K562 (cell line): ENCODE measurements at regions not wholly inside any gene's neighbourhood (a gene's known extent, or its start where the extent isn't known, plus 50 kb on each side); places are given as distances from the start of the nearest gene placed in this dataset.

Source experiments
- ATAC-seq: fragments of 200-7000 bp; cut with Tn5 transposase; 3 replicates; pipeline ENCODE4 v1.9.1; 2020; ENCODE audit warnings: moderate library complexity
- BruUV-seq: library from RNA; stranded (reverse); fragments of 400-500 nt; replicated peaks from 2 replicates; lab custom pipeline; 2021; lab: Mats Ljungman, UMichigan
- CTCF ChIA-PET: fragments of 300-600 bp; formaldehyde crosslinking; extraction: SDS; loops from one replicate; lab custom pipeline; 2021; ENCODE audit warnings: low intra/inter-chr PET ratio; lab: Yijun Ruan, JAX
- POLR2A ChIA-PET: fragments of 300-600, 350-650 bp; sonication (Branson Sonifier 250); formaldehyde crosslinking; extraction: SDS; loops from one replicate; lab custom pipeline; 2021; ENCODE audit warnings: antibody characterized with exemption, inconsistent platforms; lab: Yijun Ruan, JAX
- DNase-seq, 4 experiments: peaks; one replicate each; pipeline versions ENCODE4 v3.0.0 to v3.0.0-alpha.2; 2011 to 2018; ENCODE audit warnings: low spot score in 3 of 4, mixed read lengths in 3 of 4; ENCODE audit errors: extremely low read depth in 1 of 4
- FAIRE-seq: peaks from 2 replicates; lab custom pipeline; 2011; peaks lifted over from hg19 to GRCh38; lab: Jason Lieb, UNC
- H2AFZ ChIP-seq: 2 replicates; pipeline ENCODE4 v1.6.0; 2011; ENCODE audit warnings: low read depth, low read length, control low read depth, inconsistent platforms
- H3K27ac ChIP-seq: fragments of 200-600 bp; 3 replicates; pipeline ENCODE4 v1.8.0; 2011; ENCODE audit warnings: low read depth, mild to moderate bottlenecking, control low read depth, inconsistent platforms, low read length, moderate library complexity, mixed read lengths; ENCODE audit errors: extremely low read depth
- H3K27me3 ChIP-seq, 2 experiments: fragments of 300-600 bp in 1 of 2; 2 replicates in 1 of 2; 3 replicates in 1 of 2; pipeline versions ENCODE4 v1.6.0 to v1.8.0; 2011; ENCODE audit warnings: inconsistent platforms in 2 of 2, low read length in 2 of 2, mild to moderate bottlenecking in 1 of 2, mixed read lengths in 1 of 2, moderate library complexity in 1 of 2; ENCODE audit not compliant: control insufficient read depth in 2 of 2, insufficient read depth in 2 of 2
- H3K36me3 ChIP-seq: fragments of 300-600 bp; 3 replicates; pipeline ENCODE4 v1.8.0; 2011; ENCODE audit warnings: mild to moderate bottlenecking, low read length, inconsistent platforms; ENCODE audit not compliant: control insufficient read depth, insufficient read depth
- H3K4me1 ChIP-seq, 2 experiments: fragments of 200-600 bp in 1 of 2; replicated peaks in 1 of 2; 2 replicates in 1 of 2; 3 replicates in 1 of 2; pipeline versions ENCODE4 v1.5.1 to v1.8.0; 2011; ENCODE audit warnings: inconsistent platforms in 2 of 2, low read length in 2 of 2, mild to moderate bottlenecking in 1 of 2, mixed read lengths in 1 of 2, moderate library complexity in 1 of 2; ENCODE audit not compliant: control insufficient read depth in 2 of 2, insufficient read depth in 2 of 2
- H3K4me2 ChIP-seq: 2 replicates; pipeline ENCODE4 v1.6.1; 2011; ENCODE audit warnings: low read length, control low read depth, inconsistent platforms, mixed read lengths; ENCODE audit not compliant: insufficient read depth
- H3K4me3 ChIP-seq: fragments of 200-600 bp; sonication (generic), shearing (Covaris generic); 2 replicates; pipeline ENCODE4 v1.5.1; 2016; ENCODE audit warnings: control low read depth, inconsistent platforms
- H3K79me2 ChIP-seq: fragments of 200-600 bp; 3 replicates; pipeline ENCODE4 v1.8.0; 2011; ENCODE audit warnings: low read length, inconsistent platforms; ENCODE audit not compliant: control insufficient read depth, insufficient read depth
- H3K9ac ChIP-seq, 2 experiments: 2 replicates each; pipeline versions ENCODE4 v1.6.0 to v1.6.1; 2011; ENCODE audit warnings: low read depth in 2 of 2, low read length in 2 of 2, control low read depth in 1 of 2, inconsistent platforms in 1 of 2, mild to moderate bottlenecking in 1 of 2, mixed read lengths in 1 of 2; ENCODE audit not compliant: insufficient read depth in 1 of 2
- H3K9me1 ChIP-seq: one replicate; pipeline ENCODE4 v1.6.0; 2011; ENCODE audit warnings: inconsistent platforms, mild to moderate bottlenecking, low read length, moderate library complexity; ENCODE audit not compliant: control insufficient read depth, insufficient read depth
- H3K9me3 ChIP-seq: replicated peaks from 2 replicates; pipeline ENCODE4 v1.5.1; 2011; ENCODE audit warnings: low read depth, low read length, inconsistent platforms; ENCODE audit not compliant: control insufficient read depth, insufficient read depth
- H4K20me1 ChIP-seq: replicated peaks from 2 replicates; pipeline ENCODE4 v1.6.1; 2011; ENCODE audit warnings: low read length, inconsistent platforms, mixed read lengths; ENCODE audit not compliant: control insufficient read depth, insufficient read depth
- ELF2 ChIP-seq: fragments of 250-450 bp; sonication (Bioruptor Pico); IDR thresholded peaks from 2 replicates; pipeline ENCODE4 v1.5.0; 2021; ENCODE audit warnings: mild to moderate bottlenecking
- HDAC8 ChIP-seq: fragments of 450-650 bp; IDR thresholded peaks from 2 replicates; pipeline ENCODE4 v1.6.1; 2016; ENCODE audit warnings: mild to moderate bottlenecking, missing genetic modification characterization, moderate library complexity, missing compliant biosample characterization
- HSF4 ChIP-seq: fragments of 250-450 bp; sonication (Bioruptor Pico); IDR thresholded peaks from 2 replicates; pipeline ENCODE4 v2.1.2; 2022; ENCODE audit warnings: mild to moderate bottlenecking, moderate library complexity, borderline replicate concordance
- NR1H2 ChIP-seq: sonication (generic); formaldehyde crosslinking; IDR thresholded peaks from 2 replicates; pipeline ENCODE4 v1.4.0; 2020; ENCODE audit warnings: mild to moderate bottlenecking, missing genetic modification reagents
- ZBTB49 ChIP-seq: sonication (generic); formaldehyde crosslinking; IDR thresholded peaks from 2 replicates; pipeline ENCODE4 v1.8.0; 2022; ENCODE audit warnings: missing genetic modification reagents, mild to moderate bottlenecking, borderline replicate concordance
- ZNF146 ChIP-seq: IDR thresholded peaks from one replicate; pipeline ENCODE4 v1.6.1; 2018; ENCODE audit warnings: missing compliant biosample characterization; ENCODE audit not compliant: unreplicated experiment
- ZNF282 ChIP-seq: sonication (generic); formaldehyde crosslinking; IDR thresholded peaks from 2 replicates; pipeline ENCODE4 v1.8.1; 2023; ENCODE audit warnings: missing genetic modification reagents
- WGBS: fragments of 100-300 bp; shearing (Covaris generic); methylation state at CpG from one replicate; pipeline ENCODE4 v1.1.6; 2016; ENCODE audit warnings: low coverage, mixed read lengths; ENCODE audit not compliant: insufficient coverage; ENCODE audit errors: missing lambda C conversion rate; 5-methylcytosine and 5-hydroxymethylcytosine counted together
- in situ Hi-C: fragments of 300-500 bp; cut with MboI; formaldehyde crosslinking; loops from 4 replicates; pipeline ENCODE4 v1.15.0; 2018; ENCODE audit warnings: inconsistent platforms, mixed read lengths
- intact Hi-C: fragments of 100-400 bp; cut with micrococcal nuclease; formaldehyde crosslinking; loops from 2 replicates; pipeline ENCODE4 v1.14.2; 2022
- TF ChIP-seq, protein P1 (sequence below): fragments of 250-450 bp; sonication (Bioruptor Pico); IDR thresholded peaks from 2 replicates; pipeline ENCODE4 v1.9.0; 2021; ENCODE audit warnings: mild to moderate bottlenecking, inconsistent platforms
- TF ChIP-seq, protein P2 (sequence below): fragments of 450-650 bp; IDR thresholded peaks from 2 replicates; pipeline ENCODE4 v1.6.1; 2014; ENCODE audit warnings: low read depth, mild to moderate bottlenecking, moderate library complexity, borderline replicate concordance

DNA sequence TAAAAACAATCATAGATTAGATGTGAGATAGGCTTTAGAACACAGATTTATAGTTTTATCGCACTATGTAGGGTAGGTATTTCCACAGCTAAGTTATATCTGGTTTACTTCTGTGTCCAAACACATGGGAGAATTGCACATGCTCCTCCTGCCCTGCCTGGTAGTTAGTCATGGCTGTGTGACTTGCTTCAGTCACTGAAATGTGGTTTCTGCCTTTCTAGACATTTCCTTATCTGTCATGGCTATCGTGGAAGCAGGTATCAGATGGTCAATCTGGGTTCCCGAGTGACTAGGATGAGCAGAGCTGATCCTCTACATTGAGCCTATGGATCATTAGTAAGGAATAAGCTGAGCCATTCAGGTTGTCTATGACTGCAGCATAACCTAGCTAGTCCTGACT lies 117.8 kb upstream of the GMDS start:
- DNase-seq (no peak), FAIRE-seq (no peak), ATAC-seq (no peak)
- no peak overlapping the region for H2AFZ ChIP-seq
- no peaks in the 10 kb centered on the region for H3K9me1 ChIP-seq
- no peaks in the 10 kb centered on the region for H3K36me3 ChIP-seq
- H3K9ac ChIP-seq: no peak overlapping the region
- H3K79me2 ChIP-seq: no peaks in the 10 kb centered on the region
- H3K4me2 ChIP-seq: no peak overlapping the region
- no peak for TF ChIP-seq NR1H2
- TF ChIP-seq, protein P1, sequence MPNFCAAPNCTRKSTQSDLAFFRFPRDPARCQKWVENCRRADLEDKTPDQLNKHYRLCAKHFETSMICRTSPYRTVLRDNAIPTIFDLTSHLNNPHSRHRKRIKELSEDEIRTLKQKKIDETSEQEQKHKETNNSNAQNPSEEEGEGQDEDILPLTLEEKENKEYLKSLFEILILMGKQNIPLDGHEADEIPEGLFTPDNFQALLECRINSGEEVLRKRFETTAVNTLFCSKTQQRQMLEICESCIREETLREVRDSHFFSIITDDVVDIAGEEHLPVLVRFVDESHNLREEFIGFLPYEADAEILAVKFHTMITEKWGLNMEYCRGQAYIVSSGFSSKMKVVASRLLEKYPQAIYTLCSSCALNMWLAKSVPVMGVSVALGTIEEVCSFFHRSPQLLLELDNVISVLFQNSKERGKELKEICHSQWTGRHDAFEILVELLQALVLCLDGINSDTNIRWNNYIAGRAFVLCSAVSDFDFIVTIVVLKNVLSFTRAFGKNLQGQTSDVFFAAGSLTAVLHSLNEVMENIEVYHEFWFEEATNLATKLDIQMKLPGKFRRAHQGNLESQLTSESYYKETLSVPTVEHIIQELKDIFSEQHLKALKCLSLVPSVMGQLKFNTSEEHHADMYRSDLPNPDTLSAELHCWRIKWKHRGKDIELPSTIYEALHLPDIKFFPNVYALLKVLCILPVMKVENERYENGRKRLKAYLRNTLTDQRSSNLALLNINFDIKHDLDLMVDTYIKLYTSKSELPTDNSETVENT (CRISPR knock-in tag): no peak
- no peak for TF ChIP-seq HSF4 (CRISPR knock-in tag)
- TF ChIP-seq HDAC8: no peak
- TF ChIP-seq, protein P2, sequence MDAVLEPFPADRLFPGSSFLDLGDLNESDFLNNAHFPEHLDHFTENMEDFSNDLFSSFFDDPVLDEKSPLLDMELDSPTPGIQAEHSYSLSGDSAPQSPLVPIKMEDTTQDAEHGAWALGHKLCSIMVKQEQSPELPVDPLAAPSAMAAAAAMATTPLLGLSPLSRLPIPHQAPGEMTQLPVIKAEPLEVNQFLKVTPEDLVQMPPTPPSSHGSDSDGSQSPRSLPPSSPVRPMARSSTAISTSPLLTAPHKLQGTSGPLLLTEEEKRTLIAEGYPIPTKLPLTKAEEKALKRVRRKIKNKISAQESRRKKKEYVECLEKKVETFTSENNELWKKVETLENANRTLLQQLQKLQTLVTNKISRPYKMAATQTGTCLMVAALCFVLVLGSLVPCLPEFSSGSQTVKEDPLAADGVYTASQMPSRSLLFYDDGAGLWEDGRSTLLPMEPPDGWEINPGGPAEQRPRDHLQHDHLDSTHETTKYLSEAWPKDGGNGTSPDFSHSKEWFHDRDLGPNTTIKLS: no peak
- no peak for TF ChIP-seq ELF2 (CRISPR knock-in tag)
- no peak for TF ChIP-seq ZBTB49
- TF ChIP-seq ZNF282: no peak
- no peak for TF ChIP-seq ZNF146 (CRISPR knock-in tag)
- no peak overlapping the region for H3K27ac ChIP-seq
- WGBS: 0% methylated on average over 3 of the region's 3 CpGs
- POLR2A ChIA-PET: no interaction called here
- intact Hi-C loops: no loop called here
- H3K4me3 ChIP-seq: no peak overlapping the region
- peaks cover 0 to 16% of the 10 kb centered on the region in 2 experiments; a peak in 1 of 5 replicates for H3K27me3 ChIP-seq
- H3K9me3 ChIP-seq: no peaks in the 10 kb centered on the region
- no peaks in the 10 kb centered on the region for H3K4me1 ChIP-seq
- no peaks in the 10 kb centered on the region for H4K20me1 ChIP-seq
- in situ Hi-C loops: no loop called here
- CTCF ChIA-PET: no interaction called here
- BruUV-seq: no TSS peak
